SK-N-SH treated with all-trans-retinoic acid at 6 μM for 48 hours (cell line): ENCODE measurements at regions not wholly inside any gene's neighbourhood (a gene's known extent, or its start where the extent isn't known, plus 50 kb on each side); places are given as distances from the start of the nearest gene placed in this dataset.

ENCODE experiments used
- ATAC-seq: fragments of 200-7000 bp; cut with Tn5 transposase; 3 replicates; pipeline ENCODE4 v1.9.1; 2020; ENCODE audit warnings: mild to moderate bottlenecking, moderate library complexity
- ARNTL ChIP-seq: fragments of 450-650 bp; formaldehyde crosslinking; IDR thresholded peaks from 2 replicates; pipeline ENCODE4 v1.5.0; 2020; ENCODE audit warnings: low read depth, mild to moderate bottlenecking, moderate library complexity, borderline replicate concordance
- BACH2 ChIP-seq: fragments of 250-450 bp; sonication (Bioruptor Pico); IDR thresholded peaks from 2 replicates; pipeline ENCODE4 v1.9.0; 2021; ENCODE audit warnings: mild to moderate bottlenecking, borderline replicate concordance
- CSDC2 ChIP-seq: fragments of 250-450 bp; sonication (Bioruptor Pico); IDR thresholded peaks from 2 replicates; pipeline ENCODE4 v1.5.0; 2020; ENCODE audit warnings: mild to moderate bottlenecking, moderate library complexity
- ESRRG ChIP-seq: fragments of 250-450 bp; sonication (Bioruptor Pico); IDR thresholded peaks from 2 replicates; pipeline ENCODE4 v1.6.1; 2021; ENCODE audit warnings: mild to moderate bottlenecking
- GLIS3 ChIP-seq: fragments of 250-450 bp; sonication (Bioruptor Pico); IDR thresholded peaks from 2 replicates; pipeline ENCODE4 v1.5.0; 2020; ENCODE audit warnings: mild to moderate bottlenecking, moderate library complexity
- OSR1 ChIP-seq: fragments of 250-450 bp; sonication (Bioruptor Pico); IDR thresholded peaks from 2 replicates; pipeline ENCODE4 v1.8.0; 2022; ENCODE audit warnings: moderate library complexity, mild to moderate bottlenecking, inconsistent platforms
- RARB ChIP-seq: fragments of 250-450 bp; sonication (Bioruptor Pico); IDR thresholded peaks from 2 replicates; pipeline ENCODE4 v1.8.0; 2021; ENCODE audit warnings: mild to moderate bottlenecking, moderate library complexity
- SNAI2 ChIP-seq: fragments of 250-450 bp; sonication (Bioruptor Pico); IDR thresholded peaks from 2 replicates; pipeline ENCODE4 v1.5.0; 2020; ENCODE audit warnings: mild to moderate bottlenecking, moderate library complexity
- TCF4 ChIP-seq: fragments of 250-450 bp; sonication (Bioruptor Pico); IDR thresholded peaks from 2 replicates; pipeline ENCODE4 v1.8.0; 2021; ENCODE audit warnings: mild to moderate bottlenecking, moderate library complexity, borderline replicate concordance
- TOX ChIP-seq: fragments of 250-450 bp; sonication (Bioruptor Pico); IDR thresholded peaks from 2 replicates; pipeline ENCODE4 v1.8.0; 2021; ENCODE audit warnings: mild to moderate bottlenecking, moderate library complexity, borderline replicate concordance
- ZC3H10 ChIP-seq: fragments of 250-450 bp; sonication (Bioruptor Pico); IDR thresholded peaks from 2 replicates; pipeline ENCODE4 v1.5.1; 2021; ENCODE audit warnings: mild to moderate bottlenecking, moderate library complexity
- ZFP3 ChIP-seq: fragments of 250-450 bp; sonication (Bioruptor Pico); IDR thresholded peaks from 2 replicates; pipeline ENCODE4 v1.5.0; 2020; ENCODE audit warnings: mild to moderate bottlenecking, moderate library complexity
- ZFP30 ChIP-seq: fragments of 450-650 bp; formaldehyde crosslinking; IDR thresholded peaks from 2 replicates; pipeline ENCODE4 v1.5.0; 2022; ENCODE audit warnings: mild to moderate bottlenecking, moderate library complexity
- ZNF565 ChIP-seq: fragments of 450-650 bp; formaldehyde crosslinking; conservative IDR thresholded peaks from 2 replicates; pipeline ENCODE4 v1.5.0; 2020; ENCODE audit warnings: low read depth, mild to moderate bottlenecking, moderate library complexity
- ZNF70 ChIP-seq: fragments of 450-650 bp; formaldehyde crosslinking; IDR thresholded peaks from 2 replicates; pipeline ENCODE4 v1.5.0; 2020; ENCODE audit warnings: mild to moderate bottlenecking, moderate library complexity
- ZNF8 ChIP-seq: fragments of 450-650 bp; formaldehyde crosslinking; IDR thresholded peaks from 2 replicates; pipeline ENCODE4 v1.5.0; 2020; ENCODE audit warnings: mild to moderate bottlenecking, moderate library complexity
- TF ChIP-seq, protein P1 (sequence below): fragments of 250-450 bp; sonication (Bioruptor Pico); IDR thresholded peaks from 2 replicates; pipeline ENCODE4 v1.5.1; 2021; ENCODE audit warnings: mild to moderate bottlenecking, moderate library complexity
- TF ChIP-seq, protein P2 (sequence below): fragments of 250-450 bp; sonication (Bioruptor Pico); IDR thresholded peaks from 2 replicates; pipeline ENCODE4 v1.5.0; 2020; ENCODE audit warnings: mild to moderate bottlenecking, moderate library complexity
- TF ChIP-seq, protein P3 (sequence below): fragments of 250-450 bp; sonication (Bioruptor Pico); IDR thresholded peaks from 2 replicates; pipeline ENCODE4 v1.8.0; 2020; ENCODE audit warnings: mild to moderate bottlenecking, moderate library complexity, borderline replicate concordance

DNA sequence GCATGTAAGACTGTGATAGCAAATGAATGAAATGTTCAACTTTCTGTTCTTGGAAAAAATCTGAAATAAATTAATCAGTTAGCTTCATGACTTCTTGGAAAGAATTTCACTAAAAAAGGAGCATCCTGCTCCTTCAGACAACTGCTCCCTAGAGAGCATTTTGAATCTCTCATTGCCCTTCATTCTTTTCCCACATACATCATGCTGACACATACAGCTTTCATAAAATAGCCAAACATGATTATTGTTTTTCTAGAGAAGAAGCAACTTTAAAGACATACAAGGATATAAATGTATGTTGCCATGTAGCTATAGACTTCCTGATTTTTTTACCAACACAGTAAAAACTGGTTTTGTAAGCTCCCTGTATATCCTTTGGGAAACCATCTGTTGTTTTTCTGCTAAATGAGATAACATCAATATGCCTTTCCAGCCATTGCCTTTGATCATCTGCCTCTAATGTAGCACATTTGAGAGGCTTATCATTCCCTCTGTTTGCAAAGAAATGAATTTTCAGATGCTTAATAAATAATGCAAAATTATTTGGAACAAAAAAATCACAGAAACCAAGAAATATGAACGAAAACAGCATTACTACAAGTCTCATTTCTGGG is 248.2 kb upstream of the GPR149 start (continued):
- TF ChIP-seq, protein P1, sequence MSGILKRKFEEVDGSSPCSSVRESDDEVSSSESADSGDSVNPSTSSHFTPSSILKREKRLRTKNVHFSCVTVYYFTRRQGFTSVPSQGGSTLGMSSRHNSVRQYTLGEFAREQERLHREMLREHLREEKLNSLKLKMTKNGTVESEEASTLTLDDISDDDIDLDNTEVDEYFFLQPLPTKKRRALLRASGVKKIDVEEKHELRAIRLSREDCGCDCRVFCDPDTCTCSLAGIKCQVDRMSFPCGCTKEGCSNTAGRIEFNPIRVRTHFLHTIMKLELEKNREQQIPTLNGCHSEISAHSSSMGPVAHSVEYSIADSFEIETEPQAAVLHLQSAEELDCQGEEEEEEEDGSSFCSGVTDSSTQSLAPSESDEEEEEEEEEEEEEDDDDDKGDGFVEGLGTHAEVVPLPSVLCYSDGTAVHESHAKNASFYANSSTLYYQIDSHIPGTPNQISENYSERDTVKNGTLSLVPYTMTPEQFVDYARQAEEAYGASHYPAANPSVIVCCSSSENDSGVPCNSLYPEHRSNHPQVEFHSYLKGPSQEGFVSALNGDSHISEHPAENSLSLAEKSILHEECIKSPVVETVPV (CRISPR knock-in tag), result no peak
- TF ChIP-seq GLIS3 (no peak), ZFP30 (CRISPR knock-in tag) (no peak), TCF4 (no peak)
- TF ChIP-seq, protein P2, sequence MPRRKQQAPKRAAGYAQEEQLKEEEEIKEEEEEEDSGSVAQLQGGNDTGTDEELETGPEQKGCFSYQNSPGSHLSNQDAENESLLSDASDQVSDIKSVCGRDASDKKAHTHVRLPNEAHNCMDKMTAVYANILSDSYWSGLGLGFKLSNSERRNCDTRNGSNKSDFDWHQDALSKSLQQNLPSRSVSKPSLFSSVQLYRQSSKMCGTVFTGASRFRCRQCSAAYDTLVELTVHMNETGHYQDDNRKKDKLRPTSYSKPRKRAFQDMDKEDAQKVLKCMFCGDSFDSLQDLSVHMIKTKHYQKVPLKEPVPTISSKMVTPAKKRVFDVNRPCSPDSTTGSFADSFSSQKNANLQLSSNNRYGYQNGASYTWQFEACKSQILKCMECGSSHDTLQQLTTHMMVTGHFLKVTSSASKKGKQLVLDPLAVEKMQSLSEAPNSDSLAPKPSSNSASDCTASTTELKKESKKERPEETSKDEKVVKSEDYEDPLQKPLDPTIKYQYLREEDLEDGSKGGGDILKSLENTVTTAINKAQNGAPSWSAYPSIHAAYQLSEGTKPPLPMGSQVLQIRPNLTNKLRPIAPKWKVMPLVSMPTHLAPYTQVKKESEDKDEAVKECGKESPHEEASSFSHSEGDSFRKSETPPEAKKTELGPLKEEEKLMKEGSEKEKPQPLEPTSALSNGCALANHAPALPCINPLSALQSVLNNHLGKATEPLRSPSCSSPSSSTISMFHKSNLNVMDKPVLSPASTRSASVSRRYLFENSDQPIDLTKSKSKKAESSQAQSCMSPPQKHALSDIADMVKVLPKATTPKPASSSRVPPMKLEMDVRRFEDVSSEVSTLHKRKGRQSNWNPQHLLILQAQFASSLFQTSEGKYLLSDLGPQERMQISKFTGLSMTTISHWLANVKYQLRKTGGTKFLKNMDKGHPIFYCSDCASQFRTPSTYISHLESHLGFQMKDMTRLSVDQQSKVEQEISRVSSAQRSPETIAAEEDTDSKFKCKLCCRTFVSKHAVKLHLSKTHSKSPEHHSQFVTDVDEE, result no peak
- TF ChIP-seq, all 23 proteins: peak for 0

DNA sequence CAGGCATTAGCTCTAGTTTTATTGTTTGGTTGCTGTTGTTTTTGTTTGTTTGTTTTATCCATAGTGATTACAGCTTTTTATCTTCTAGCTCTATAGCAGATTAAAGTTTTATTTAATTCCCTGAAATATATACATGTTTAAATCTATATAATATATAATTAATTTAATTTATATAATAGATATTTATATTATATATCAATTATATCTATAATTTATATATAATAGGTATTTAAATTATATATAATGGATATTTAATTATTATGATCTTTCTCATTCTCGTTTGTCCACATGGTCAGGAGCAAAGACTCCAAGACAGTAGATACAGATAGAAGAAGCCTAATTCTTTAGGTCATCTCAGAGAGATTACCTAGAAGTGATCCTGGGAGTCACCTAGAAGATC is 238.8 kb upstream of the GPR149 start:
- no peak for ATAC-seq
- TF ChIP-seq TCF4 (no peak), TOX (CRISPR knock-in tag) (no peak), ARNTL (CRISPR knock-in tag) (no peak), ZNF70 (no peak), BACH2 (CRISPR knock-in tag) (no peak), ZC3H10 (no peak), ESRRG (CRISPR knock-in tag) (no peak), OSR1 (CRISPR knock-in tag) (no peak), RARB (CRISPR knock-in tag) (no peak), ZFP3 (no peak), CSDC2 (CRISPR knock-in tag) (no peak)
- TF ChIP-seq, protein P3, sequence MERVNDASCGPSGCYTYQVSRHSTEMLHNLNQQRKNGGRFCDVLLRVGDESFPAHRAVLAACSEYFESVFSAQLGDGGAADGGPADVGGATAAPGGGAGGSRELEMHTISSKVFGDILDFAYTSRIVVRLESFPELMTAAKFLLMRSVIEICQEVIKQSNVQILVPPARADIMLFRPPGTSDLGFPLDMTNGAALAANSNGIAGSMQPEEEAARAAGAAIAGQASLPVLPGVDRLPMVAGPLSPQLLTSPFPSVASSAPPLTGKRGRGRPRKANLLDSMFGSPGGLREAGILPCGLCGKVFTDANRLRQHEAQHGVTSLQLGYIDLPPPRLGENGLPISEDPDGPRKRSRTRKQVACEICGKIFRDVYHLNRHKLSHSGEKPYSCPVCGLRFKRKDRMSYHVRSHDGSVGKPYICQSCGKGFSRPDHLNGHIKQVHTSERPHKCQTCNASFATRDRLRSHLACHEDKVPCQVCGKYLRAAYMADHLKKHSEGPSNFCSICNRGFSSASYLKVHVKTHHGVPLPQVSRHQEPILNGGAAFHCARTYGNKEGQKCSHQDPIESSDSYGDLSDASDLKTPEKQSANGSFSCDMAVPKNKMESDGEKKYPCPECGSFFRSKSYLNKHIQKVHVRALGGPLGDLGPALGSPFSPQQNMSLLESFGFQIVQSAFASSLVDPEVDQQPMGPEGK (CRISPR knock-in tag), result no peak
- TF ChIP-seq, protein P2, result no peak
- TF ChIP-seq, protein P1 (CRISPR knock-in tag), result no peak

DNA sequence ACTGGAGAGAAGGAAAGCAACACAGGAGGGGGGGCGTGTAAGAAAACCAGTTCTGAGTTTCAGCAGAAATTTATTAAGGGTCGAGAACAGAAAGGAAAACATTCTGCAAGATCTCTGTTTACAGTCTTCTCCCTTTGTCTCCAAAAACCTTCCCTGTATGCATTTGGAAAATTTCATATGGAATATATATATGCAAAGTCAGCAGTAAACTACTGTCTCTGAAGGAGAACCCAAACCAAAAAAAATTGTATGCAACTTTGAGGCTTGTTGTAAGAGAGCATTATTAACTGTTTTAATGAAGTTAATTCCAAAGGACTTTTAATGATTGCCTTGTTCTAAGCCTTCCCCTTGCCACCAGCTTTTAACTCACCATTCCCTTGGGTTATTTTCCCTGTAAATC is 238.2 kb upstream of the GPR149 start:
- ATAC-seq, result no peak
- TF ChIP-seq TOX (CRISPR knock-in tag) (no peak), ZFP30 (CRISPR knock-in tag) (no peak), RARB (CRISPR knock-in tag) (no peak), ZNF8 (CRISPR knock-in tag) (no peak), OSR1 (CRISPR knock-in tag) (no peak), ZNF565 (CRISPR knock-in tag) (no peak), BACH2 (CRISPR knock-in tag) (no peak), ESRRG (CRISPR knock-in tag) (no peak), SNAI2 (CRISPR knock-in tag) (no peak)
- TF ChIP-seq, protein P2, result no peak
